SH-SY5Y (cell line): ENCODE measurements at regions not wholly inside any gene's neighbourhood (a gene's known extent, or its start where the extent isn't known, plus 50 kb on each side); places are given as distances from the start of the nearest gene placed in this dataset.

ENCODE experiments used
- GATA2 ChIP-seq: IDR thresholded peaks from 2 replicates; pipeline ENCODE4 v1.6.1; 2011; ENCODE audit warnings: mild to moderate bottlenecking, low read depth, low read length
- GATA3 ChIP-seq: IDR thresholded peaks from 2 replicates; pipeline ENCODE4 v1.6.1; 2011; ENCODE audit warnings: low read depth, mild to moderate bottlenecking, low read length, moderate library complexity

DNA sequence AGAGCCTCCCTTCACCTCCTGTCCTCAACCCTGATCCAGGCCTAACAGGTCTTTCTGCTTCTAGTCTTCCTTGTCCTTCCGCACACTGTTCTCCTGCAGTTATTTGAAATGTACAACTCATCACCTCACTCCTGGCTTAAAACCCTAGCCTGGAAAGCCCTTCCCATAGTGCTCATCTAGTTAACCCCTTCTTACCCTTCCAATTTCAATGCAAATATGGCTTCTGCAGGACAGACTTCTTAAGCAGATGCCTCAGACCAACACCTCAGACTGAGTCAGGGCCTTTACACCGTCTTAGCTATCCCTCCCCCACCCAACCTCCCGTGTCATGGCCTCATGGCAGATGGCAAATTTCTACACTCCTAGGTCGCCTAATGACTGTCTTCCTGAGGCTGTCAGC lies 130.4 kb downstream of the BCOR start:
- no peak for TF ChIP-seq GATA2
- no peak for TF ChIP-seq GATA3

DNA sequence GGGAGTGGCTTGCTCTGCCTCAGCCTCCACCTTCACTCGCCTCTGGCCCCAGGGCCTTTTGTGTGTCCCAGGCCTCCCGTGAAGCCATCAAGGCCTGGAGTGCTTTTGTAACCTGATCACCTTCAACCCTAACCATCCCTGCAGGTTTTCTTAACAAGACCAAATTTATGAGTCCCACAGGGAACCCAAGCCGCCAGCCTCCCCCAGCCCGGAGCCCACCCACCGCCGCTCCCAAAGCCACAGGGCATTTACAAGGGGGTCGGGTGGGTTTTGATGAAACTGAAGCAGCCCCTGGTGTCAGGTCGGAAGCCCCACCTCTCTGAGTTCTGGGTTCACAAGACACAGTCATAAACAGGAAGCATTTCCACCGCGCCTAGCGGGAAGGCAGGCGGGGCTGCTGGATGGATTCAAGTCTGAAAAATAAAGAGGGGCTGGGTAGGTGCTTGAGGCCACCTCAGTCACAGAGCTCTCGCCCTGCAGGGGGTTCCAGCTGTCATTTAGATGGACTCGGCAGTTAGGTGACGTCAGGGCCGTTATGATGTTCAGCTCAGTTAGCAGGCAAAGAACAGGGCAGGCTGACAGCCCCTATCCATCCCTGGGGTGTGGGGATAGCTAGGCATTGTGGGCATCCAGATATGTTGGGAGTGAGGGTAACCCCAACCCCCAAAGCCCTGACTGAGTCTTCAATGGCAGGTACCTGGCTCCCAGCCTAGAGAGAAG lies 128.5 kb downstream of the BCOR start:
- TF ChIP-seq GATA3 (no peak), GATA2 (no peak)

DNA sequence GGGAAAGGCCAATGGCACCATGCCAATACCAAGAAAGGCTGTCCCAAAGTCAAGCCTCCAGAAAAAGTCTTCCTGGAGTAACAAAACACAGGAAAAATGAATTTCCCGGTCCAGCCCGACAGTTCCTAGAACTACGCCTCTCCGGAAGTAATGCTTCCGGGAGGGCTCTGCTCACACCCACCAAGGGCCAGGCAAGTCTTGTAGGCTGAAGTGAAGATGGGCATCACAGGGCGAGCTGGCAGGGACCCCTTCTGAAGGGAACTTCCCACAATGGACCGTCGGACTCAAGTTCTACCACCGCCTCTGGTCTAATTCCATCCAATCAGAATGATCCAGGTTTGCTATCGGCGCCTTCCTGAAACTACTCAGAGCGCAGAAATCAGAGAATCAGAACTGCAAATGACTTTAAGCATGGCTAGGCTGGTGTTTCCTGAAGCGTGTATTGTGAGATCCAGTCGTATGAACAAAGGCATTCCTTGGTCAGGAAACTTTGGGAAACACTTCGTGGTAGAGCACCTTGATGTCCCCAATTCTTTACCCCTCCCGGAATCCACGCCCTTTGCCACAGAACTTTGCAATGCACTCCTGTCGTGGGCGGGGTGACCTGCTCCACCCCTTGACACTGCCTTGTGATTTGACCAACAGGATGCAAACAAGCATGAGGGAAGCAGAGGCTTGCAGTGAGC lies 127.8 kb downstream of the BCOR start:
- TF ChIP-seq GATA2 (no peak), GATA3 (no peak)

DNA sequence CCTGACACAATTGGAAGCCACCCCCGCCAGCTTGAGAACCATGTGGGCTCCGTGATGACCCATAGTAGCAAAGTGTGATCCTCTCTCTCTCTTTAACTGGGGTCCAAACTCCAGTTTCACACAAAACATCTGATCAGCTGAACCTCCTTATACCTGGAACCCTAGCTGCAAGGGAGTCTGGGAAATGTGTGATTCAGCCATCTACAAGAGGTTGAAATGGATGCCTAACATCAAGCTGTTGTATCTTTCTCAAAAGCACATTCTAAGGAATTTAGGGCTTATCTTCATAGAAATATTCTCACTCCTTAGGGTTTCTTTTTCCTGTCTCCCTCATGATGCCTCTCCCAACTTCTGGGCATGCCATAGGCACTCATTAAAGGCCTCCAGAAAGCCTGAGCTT lies 126.0 kb downstream of the BCOR start:
- TF ChIP-seq GATA2 (no peak), GATA3 (no peak)

DNA sequence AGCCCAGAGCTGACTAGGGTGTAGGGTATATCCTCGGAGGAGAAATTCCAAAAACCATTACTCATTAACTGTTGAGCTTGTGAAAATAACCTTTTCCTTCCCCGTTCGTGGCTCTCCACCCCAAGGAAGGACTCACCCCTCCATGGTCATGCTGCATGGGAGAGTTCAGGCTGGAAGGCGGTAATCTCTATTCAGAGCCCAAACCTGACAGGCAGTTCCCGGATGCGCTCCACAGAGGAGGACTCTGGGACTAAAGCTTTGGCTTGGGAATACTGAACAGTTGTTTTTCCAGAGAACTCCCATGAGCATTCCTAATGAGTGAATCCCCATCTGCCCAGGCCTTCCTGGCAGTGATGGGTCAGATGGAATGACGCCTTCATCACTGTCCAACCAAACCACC lies 125.4 kb downstream of the BCOR start:
- TF ChIP-seq GATA3 (no peak), GATA2 (no peak)

DNA sequence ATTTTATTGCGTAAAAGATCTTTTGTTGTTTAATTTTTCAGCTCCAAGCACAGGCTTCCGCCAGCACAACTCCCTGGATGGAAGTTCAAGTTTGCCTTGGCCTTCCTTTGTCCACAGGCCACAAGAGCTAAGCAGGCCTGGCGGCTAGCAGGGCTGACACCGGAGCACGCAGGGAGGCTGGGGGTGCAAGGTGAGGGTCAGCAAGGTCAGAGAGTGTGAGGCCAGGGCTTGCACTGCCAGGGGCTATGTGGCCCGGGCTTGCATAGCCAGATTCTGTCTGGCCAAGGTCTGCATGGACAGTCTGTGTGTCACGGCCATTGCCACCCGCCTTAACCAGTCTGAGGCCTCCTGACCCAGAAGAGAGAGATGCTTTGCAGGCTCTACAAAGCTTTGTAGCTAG lies 123.9 kb downstream of the BCOR start:
- no peak for TF ChIP-seq GATA3
- TF ChIP-seq GATA2, result no peak

DNA sequence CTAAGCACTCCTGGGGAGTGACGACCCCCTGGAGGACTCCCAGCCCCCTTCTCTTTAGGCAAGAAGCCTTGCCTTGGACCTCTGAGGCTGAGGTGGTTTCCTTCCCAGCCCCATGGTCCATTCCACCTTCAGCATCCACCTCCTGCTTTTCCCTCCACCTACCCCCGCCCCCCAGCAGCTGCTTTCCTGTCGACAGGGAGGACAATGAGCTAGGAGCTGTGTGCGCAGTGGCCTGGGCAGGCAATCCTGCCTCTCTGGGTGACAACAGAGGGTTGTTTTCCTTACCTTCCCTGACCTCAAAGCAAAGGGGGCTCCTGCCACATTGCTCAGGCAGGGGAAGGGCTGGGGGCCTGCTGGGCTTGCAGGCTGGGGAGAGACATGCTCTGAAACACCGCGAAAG lies 123.5 kb downstream of the BCOR start:
- no peak for TF ChIP-seq GATA3
- no peak for TF ChIP-seq GATA2

DNA sequence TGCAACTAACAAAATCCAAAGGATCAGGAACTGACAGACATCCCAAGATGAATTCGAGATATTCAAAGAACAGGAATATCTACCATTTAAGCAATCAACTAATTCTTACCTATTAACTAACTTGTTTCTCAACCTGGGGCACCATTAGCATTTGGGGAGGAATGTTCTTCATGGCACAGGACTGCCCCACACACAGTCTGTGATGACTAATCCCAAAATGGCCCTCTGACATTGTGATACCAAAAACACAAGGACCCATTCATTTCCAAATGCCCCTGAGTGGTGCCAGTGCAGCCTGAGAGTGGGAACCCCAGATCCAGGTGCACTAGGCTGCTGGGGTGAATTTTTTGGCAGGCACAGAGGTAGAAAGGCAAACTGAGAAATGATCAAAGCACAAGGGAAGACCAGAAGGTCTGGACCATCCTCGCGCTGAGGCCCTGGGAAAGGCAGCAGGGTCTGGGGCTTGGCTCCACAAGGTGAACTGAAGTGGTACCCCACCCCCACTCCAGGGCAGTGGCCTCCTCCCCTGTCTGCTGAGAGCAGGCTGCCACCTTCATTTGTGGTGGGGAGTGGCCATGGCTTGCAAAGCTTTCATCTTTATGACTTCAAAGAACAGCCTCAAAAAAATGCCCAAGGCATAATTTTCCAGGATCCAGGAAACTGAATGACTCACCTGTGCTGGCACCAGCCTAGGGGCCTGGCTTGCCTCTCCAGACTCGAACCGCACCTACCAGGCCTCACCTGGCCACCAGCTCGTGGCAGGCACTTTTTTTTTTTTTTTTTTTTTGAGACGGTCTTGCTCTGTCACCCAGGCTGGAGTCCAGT lies 122.4 kb downstream of the BCOR start:
- TF ChIP-seq GATA2 (no peak), GATA3 (no peak)

DNA sequence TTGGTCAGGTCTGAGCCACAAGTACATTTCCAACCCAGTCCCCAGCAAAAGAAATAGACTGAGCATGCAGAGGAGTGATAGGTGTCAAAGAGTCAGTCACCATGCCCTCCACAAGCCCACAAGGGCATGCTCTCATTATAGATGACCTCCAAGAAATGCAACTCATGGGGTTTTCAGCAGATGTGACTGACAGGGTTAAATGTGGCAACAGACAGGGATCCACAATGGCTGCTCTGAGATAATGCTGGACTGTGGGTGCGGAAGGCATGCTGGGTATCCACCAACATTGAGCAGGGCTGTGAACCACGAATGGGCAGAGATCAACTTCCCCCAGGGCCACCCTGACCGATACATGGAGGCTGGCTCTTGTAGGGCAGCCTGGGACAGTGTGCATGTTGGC lies 115.8 kb downstream of the BCOR start:
- TF ChIP-seq GATA2 (no peak), GATA3 (no peak)

DNA sequence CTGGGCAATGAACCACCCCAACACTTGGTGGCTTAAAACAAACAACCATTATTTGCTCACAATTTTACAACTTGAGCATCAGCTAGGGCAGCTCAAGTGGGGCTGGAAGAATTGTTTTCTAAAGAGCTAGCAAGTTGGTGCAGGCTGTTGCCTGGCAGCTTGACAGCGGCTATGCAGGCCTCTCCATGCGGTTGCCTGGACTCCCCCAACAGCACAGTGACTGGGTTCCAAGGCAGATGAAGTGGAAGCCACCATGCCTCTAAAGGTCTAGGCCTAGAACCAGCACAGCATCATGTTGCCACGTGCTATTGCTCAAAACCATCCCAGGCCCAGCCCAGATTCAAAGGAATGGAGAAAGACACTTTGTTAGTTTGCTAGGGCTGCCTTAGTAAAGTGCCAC lies 114.8 kb downstream of the BCOR start:
- TF ChIP-seq GATA3 (no peak), GATA2 (no peak)

DNA sequence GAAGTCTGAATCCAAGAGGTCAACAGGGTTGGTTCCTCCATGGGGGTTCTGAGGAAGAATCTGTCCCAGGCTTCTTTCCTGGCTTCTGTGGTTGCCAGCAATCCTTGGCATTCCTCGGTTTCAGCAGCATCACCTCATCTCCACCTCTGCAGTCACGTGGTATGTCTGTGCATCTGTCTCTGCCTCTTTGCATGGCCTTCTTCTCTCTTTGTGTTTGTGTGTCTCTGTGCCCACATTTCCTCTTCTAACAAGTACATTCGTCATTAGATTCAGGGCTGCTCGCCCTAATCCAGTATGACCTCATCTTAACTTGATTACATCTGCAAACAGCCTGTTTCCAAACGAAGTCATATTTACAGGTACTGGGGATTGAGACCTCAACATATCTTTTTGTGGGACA lies 114.0 kb downstream of the BCOR start:
- TF ChIP-seq GATA2 (no peak), GATA3 (no peak)

DNA sequence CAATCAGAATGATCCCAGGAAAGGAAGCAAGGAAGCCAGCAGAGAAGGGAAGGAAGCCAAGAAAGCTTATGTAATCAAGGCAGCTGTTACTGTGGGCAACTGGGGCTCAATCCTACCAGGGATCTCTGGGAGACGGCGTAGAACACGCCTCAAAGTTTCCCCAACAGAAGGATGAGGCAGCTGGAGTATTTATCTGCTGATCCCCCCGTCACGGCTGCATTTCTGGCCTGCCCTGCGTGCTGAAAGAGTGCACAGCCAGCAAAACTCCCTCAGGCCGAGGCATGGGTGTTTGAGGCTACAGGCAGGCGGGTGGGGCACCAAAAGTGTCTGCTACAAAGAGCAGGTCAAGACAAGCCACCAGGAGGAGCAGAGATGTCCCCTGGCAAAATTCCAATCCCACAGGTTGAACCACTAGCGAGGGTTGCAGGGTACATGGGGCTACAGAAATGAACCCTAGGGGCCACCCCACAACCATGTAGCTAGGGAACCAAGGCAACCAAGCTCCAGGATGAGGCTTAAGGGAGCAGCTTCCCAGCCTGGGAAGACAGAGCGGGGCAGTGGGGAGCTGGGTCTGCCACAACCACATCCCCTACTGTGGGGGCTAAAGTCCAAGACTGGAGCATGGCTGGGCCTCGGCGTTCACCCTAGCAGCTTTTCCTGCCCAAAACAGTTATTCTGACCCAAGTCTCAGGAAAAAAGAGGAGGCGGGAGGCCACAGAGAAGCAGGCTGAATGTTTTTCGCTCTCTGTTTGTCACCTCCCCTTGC lies 113.4 kb downstream of the BCOR start:
- TF ChIP-seq GATA2 (no peak), GATA3 (no peak)

DNA sequence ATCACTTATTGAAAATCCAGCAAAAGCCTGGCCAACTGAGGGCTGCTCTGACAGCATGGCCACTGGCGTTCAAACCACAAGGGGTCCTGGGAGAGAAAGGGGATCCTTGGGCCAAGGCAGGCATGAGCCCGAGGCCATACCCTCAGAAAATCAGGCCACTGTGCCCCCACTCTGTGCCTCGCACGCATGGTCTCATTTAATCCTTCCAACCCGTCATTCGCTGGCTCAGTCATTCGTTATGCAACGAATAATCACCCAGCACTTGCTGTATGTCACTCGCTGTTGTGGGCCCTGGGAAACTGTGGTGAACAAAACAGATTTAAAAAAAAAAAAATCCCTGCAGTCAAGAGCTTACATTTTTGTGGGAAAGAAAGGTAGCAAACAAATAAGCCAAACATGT lies 112.7 kb downstream of the BCOR start:
- TF ChIP-seq GATA3 (no peak), GATA2 (no peak)

DNA sequence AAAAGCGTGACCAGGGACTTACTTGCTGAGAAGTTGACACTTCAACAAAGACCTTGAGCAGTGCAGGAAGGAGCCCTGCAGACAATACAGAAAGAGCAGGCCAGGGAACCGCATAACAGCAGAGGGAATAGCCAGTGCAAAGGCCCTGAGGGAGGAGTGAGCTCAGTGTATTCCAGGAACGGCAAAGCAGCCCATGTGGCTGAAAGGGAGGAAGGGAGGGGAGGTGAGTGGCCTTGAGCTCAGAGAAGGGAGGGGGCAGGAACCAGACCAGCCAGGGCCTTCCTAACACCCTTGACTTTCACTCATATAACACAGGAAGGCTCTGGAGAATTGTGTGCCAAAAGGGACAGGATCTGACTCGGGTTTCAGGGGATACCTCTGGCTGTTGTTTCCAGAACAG lies 112.2 kb downstream of the BCOR start:
- TF ChIP-seq GATA2 (no peak), GATA3 (no peak)
